Right kidney (tissue), 1 donor: ENCODE measurements at regions not wholly inside any gene's neighbourhood (a gene's known extent, or its start where the extent isn't known, plus 50 kb on each side); places are given as distances from the start of the nearest gene placed in this dataset.
A peak's percentile ranks its signal among the peaks of the same experiment; 100 is the strongest.

Experiments used
- DNase-seq: peaks from one replicate; pipeline ENCODE4 v3.0.0-alpha.2; 2016

DNA sequence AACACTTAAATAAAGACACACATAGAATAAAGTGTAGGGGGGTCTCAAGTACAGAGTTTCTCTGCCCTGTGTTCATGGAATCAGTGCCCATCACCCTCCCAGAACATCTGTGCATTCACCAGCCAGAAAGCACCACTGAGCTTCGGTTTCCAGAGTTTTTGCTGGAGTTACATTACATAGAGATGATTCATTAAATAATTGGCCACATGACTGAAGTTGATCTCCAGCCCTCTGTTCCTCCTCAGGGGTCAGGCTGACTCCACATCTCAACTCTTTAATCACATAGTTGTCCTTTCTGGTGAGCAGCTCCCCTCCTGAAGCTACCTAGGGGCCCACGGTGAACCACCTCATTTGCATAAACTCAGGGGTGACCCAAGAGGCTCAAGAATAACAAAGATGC is 129.8 kb downstream of the METTL4 start:
- no peak for DNase-seq

DNA sequence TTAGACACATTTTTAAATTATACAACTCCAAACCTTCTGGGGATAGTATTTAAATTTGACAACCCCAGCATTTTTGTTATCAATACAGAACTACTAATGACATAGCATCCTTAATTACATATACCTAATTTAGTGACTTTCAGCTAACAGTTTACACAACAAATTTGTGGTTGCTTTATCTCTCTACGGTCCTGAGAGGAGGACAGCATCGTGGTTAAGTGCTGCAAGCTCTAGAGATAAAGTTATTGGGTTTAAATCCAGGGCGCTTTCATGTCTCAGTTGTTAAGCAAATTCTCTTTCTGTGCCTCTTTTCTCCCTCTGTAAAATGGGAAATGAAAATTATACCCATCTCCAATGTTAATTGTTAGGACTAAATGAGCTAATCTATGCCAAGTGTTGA is 129.3 kb downstream of the METTL4 start:
- no peak for DNase-seq

DNA sequence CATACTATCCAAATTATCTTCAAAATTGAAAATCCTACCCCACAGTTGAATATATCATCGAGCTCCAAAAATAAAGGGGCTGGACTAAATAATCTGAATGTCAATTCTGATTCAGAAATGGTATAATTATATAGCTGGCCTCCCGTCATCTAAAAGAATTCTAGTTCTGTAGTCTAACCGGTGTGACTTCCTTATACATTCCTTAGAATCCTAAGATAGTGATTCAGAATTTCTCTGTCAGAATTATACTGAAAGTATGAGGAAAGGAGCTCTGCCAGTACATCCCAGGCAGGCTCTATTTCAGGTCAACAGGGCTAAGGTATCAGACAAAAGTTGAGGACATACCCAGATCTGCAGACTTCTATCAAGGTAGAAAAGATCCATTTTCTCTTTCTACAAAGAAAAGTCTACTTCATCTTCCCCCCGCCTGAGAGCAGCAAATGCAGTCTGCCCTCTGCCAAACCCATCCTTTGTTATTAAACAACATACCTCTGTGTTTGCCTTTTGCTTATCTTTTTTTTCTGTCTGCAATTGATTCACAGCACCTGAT is 128.5 kb downstream of the METTL4 start:
- no peak for DNase-seq

DNA sequence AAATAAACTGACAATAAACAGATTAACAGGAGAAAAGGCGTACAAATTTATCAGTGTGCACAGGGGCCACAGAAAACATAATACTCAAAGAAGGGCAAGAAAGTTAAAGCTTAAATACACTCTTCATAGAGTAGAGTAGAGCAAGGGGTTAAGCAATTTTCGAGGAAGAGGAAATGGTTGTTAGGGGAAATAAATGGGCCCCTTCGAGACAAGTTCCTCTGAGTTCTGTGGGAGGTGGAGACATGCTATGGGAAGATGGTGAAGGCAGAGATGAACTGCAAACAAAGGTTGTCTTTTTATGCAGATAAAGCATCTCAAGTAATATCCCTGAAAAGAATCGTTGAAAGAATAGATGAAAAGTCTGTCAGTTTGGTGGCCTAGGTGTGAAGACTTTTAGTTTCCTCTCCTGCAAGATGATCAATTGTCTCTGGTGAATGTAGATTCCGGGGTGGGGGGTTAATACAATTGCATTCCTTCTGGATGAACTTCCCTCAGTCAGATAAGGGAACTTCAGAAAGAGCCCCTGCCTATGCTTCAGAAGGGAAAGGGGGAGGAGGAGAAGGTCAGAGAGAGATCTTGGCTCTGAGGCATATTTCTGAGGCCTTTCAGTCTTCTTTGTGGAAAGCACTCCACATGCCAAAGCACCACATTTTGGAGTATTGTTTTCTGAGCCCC is 127.0 kb downstream of the METTL4 start:
- no peak for DNase-seq

DNA sequence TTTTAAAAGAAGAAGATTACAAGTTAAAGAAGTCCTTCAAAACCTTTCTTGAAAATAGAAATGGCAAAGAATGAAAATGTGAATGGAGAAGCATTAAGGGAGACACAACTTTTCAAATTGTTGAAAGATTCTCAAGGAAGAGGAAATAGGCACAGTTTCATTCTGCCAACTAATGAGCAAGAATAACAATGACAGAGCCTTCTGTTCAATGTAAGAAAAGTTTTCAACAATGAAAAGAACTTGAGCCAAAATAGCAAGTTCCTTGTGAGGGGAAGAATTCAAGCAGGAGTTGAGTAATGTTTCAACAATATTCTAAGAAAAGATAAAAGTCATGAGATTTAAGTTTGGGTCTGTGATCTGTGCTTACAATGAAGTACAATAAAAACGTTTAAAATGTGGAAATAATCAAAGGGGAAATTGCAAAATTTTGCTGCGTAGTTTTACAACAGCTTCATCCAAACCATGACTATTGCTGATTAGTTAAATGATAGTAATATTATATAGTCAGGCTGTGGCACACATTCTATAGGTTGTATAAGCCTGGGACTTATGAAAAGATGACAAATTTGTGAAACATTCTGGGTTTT is 122.6 kb downstream of the METTL4 start:
- no peak for DNase-seq

DNA sequence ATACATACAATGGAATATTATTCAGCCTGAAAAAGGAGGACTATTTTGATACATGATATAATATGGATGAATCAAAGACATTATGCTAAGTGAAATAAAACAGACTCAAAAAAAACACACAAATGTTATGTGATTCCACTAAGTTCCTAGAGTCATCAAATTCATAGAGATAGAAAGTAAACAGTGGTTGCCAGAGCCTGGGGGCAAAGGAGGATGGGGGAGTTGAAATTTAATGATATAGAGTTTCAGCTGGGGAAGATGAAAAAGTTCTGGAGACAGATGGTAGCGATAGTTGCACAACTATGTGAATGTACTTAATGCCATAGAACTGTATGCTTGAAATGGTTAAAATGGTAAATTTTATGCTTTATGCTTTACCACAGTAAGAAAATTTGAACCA is 119.7 kb downstream of the METTL4 start:
- DNase-seq = no peak

DNA sequence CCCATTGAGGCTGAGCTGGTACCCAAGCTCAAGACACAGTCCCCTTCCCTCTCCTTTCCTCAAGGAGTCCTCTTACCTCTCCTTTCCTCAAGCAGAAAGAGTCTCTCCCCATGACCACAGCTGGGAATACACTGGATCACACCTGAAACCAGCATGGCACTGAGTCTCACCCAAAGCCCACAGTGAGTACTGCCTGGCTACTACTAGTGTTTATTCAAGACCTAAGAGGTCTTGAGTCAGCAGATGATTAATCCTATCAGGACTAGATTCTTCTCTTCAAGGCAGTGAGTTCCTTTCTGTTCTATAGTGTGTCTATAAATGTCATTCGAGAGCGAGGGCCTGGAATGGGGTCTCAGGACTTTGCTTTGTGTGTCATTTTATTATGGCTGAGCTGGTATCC is 111.4 kb downstream of the METTL4 start:
- DNase-seq = no peak

DNA sequence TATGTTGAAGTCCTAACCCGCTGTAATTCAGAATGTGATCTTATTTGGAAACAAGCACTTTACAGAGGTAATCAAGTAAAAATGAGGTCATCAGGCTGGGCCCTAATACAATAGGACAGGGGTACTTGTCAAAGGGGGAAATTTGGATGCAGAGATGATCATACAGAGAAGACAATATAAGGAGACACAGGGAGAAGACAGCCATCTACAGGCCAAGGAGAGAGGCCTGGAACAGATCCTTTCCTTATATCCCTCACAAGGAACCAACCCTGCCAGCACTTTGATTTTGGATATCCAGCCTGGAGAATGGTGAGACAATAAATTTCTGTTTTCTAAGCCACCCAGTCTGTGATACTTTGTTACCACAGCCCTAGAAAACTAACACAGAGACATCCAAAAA is 104.3 kb downstream of the METTL4 start:
- DNase-seq = no peak

DNA sequence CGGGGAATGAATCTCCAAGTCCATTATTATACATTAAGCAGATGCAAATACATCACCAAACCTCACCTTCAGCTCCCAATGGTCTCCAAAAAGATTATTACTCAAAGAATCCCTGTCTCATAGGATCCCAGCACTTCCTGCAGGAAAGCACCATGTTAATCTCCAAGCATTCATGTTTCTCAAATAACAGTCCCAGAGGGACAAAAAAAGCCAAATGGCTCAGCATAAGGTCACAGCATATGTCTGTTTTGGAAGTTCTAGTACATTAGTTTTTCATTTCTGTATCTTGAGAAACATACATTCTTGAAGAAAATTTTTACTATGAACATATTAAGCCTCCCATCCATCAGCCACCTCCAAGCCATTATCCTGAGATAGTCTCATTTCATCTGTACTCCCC is 103.3 kb downstream of the METTL4 start:
- DNase-seq = no peak

DNA sequence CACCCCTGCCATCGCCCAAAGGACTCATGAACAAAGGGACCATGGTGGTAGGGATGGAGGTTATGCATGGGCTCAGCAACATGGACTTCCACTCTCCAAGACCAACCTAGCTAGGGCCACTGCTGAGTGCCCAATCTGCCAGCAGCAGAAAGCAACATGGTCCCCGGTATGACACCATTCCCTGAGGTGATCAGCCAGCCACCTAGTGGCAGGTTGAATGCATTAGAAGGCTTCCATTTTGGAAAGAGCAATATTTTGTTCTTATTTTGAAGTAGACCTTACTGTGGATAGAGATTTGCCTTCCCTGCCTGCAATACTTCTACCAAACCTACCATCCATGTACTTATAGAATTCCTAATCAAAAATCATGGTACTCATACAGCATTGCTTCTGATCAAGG is 99.8 kb downstream of the METTL4 start:
- no peak for DNase-seq

DNA sequence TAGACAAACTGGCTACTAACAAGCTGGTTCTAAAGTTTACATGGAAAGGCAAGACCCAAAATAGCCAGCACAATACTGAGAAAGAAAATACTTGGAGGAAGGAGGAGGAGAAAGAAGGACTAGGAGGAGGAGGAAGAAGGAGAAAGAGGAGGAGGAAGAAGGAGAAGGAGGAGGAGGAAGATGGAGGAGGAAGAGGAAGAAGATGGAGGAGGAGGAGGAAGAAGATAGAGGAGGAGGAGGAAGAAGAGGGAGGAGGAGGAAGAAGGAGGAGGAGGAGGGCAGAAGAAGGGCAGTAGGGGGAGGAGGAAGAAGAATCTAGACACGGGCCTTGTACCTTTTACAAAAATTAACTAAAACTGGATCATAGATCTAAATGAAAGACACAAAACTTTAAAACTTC is 92.6 kb downstream of the METTL4 start:
- no peak for DNase-seq

DNA sequence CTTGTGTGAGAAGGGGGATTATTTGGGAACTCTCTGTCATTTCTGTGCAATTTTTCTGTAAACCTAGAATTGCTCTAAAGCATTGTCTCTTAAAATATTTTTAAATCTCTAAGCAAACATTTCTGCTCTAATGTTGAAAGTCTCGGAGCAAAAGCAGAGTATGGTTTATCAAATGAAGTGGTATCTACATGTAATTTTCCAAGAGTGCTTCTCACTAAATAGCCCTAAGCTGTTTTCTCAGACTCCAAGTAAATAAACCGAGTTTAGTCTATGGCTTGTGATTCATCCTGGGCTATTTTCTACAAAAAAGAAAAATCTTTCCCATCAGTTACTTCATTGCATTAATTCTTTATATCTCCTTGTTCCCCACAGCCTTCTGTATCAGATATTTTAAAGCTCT is 90.8 kb downstream of the METTL4 start:
- no peak for DNase-seq

DNA sequence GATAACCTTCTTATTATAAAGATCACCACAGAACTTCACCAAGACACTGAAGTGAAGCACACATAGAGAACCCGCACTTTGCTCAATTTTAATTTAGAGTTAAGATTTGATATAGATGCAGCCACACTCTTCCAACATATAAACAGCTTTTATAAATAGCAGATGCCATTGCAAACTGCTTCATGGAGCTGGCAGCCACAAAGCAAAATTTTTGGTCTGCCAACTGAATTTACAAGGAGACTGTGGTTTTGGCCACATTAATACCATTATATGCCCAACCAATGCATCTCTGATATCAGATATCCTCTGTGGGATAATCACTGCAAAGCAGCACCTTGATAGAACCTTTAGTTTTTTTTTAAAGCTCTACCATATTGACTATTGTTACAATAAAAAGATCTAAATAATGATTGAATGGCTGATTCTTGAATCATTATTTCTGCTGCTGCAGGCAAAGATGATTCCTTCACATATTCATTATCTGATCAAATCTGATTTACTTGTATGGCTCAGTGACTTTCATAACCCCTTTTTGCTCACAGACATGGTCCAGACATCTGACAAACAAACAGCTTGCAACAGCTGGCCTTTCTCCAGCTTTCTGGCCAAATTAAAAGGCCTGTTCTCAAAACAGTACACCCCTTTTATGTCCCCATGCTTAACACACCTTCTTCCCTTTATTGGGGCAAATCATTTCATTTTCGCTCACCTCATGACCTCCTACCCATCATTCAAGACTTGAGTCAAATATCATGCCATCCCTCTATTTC is 88.4 kb downstream of the METTL4 start:
- no peak for DNase-seq

DNA sequence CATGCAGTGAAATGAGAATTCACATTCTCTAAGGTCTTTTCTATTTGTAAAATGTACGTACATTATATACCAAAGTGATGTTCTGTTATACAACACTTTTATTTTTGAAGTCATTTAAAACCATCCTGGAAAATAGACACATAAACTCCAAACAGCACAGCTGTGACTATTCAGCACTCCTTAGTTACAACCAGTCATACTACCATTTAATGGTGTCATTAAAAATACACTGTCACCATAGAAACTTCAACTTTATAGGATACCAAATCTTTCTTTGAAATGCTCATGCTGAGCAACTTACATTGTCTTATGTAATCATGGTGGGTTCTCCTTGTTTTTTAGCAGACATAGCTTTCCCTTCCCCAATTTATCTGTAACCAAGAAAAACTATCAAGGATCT is 85.3 kb downstream of the METTL4 start:
- no peak for DNase-seq

DNA sequence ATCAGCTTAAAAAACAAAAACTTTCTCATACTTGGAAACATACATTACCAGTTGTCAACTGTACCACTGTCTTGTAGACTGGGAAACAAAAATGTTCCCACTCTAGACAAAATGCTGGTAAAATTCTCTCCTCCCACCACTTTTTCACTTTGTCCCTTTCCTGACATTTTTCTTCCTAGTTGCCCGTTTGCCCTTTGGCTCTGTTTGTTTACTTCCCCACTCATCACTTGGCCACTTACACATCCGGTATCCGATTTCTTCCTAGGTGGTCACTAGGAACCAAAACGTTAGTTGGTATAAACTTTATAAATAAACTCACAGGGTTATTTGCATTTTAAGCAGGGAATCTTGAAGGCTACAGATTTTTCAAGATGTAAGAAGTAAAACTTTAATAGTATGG is 84.9 kb downstream of the METTL4 start:
- peak; percentile 26 for DNase-seq
